Dermis microvascular lymphatic vessel endothelial cell (primary cell): ENCODE measurements at regions not wholly inside any gene's neighbourhood (a gene's known extent, or its start where the extent isn't known, plus 50 kb on each side); places are given as distances from the start of the nearest gene placed in this dataset.
A peak's percentile ranks its signal among the peaks of the same experiment; 100 is the strongest.

Experiments used
- DNase-seq, 2 donors: peaks; one replicate each; pipeline versions ENCODE4 v3.0.0 to v3.0.0-alpha.2; 2010; ENCODE audit warnings: low read depth in 2 of 2

DNA sequence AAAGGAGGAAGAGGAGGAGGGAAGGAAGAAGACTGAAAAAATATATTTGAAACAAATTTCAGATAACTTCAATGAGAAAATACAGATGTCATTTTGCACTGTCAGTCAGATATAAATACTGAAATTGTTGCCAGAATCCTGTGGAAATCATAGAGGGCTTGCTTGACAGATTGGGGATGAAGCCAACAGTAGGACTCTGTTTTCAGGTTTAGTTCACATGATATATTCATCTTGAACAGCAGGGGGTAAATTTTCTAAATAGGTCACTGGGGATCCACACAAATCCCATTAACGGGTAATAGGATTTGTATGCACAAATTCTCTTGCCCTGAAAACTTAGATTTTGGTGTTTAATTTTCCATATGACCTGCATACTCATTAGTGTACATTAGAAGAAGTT lies 103.3 kb upstream of the PCDH18 start:
- no peak for DNase-seq

GRCh38 chr4:137635108-137635507 lies 102.8 kb upstream of the PCDH18 start:
- DNase-seq = no peak

- no peak for DNase-seq
Measured at GRCh38 chr4:137632842-137633241, 100.5 kb upstream of the PCDH18 start.

DNA sequence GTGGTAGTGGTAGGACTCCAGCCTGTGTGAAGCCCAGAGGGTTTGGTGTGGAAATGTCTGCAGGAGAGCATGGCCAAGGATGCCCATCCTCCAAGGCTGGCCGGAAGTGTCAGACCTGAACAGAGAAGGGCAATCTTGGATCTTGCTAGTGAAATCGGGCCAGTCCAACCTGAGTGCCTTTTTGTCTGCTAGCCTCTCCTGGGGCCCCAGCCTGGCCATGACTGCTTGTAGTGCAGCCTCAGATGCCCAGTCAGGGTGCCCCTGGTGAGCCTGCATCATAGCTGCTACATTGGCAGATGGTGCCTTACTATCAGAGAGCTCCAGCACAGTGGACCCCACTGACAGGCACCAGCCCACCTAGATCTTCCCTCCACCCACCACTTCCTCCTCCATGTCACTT lies 99.3 kb upstream of the PCDH18 start:
- no peak for DNase-seq

DNA sequence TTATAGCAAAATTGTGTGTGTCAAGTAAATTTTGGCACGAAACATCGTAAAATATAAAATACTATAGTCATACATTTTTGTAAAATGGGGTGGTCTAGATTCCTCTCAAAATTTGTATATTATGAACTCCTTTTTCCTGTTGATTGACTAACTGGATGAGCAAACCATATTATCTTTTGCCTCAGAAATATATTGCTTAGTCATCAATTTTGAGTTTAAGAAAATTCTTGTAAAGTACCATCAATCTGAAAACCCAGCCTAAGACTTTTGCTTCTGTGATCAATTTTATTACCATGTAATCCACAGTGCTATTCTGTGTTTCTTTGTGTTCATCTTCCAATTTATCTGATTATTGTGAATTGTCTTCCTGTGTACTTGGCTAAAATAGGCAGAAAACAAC lies 98.0 kb upstream of the PCDH18 start:
- no peak for DNase-seq

GRCh38 chr4:137627739-137628460 lies 95.6 kb upstream of the PCDH18 start:
- DNase-seq = no peak

DNA sequence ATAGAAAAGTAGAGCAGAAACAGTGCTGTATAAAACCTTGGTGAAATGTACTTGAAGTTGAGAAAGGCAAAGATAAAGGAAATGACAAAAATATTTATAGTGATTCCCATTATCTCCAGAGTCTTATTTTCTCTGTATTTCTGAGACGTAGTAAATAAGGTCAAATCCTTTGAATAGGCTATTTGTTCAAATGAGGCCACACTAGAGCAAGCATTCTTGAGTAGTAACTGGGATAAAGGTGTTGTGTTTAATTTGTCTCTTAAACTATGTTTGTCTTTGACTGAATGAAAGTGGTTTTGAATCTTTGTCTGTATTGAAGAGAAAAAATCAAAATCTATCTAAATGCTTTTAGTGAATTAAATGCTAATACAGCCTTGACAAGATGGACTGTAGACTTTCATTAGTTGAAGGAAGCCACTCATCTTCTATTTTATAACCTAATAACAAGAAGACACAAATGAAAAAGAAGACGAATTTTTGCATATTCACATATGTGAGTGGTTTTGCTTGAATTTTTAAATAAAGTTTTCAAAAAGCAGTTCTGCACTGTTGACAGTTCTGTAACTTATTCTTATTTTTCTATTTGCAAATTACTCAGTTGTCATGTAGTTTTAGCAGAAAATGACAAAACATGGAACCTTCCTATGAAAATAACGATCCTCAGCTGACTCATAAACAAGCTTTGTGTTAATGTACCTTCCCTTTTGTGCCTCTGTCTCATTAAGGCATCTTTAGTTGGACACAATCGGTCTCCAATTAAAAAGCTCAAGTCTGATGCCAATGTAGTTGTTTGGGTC lies 94.8 kb upstream of the PCDH18 start:
- DNase-seq = no peak

DNA sequence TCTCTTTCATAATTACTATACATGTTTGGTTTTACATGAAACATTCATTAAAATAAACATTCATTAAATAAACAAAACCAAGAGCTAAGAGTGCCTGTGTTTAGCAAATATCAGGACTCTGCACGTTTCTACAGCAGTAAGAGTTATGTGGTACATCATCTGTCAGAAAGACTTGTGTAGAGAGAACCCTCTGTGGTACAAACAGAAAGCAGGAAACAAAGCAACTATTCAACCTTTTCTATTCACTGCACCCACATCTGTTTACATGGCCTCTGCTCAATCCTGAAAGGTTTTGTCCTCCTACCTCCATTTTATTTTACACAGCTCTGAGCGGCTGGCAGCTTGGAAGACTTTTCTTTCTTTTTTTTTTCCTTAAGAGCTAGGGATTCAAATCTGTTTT lies 90.7 kb upstream of the PCDH18 start:
- no peak for DNase-seq

DNA sequence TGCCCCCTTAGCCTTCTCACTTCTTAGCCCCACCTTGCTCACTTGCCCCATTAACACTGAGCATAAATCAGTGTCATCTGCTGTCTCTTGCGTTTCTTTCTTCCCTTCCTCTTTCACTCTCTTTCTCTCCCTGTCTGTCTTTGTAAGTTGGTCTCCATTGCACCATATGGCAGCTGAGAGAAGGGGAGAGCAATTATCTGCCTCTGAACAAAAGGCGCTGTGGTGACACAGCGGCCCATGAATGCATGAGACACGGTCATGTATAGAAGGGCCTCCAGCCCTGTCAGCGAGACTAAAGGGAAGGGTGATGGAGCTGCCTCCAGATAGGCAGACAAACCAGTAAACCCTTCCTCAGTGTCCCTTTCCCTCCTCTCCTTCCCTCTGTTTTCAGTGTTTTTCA lies 88.8 kb upstream of the PCDH18 start:
- DNase-seq = no peak

GRCh38 chr4:137614491-137614890 lies 82.2 kb upstream of the PCDH18 start:
- no peak for DNase-seq

- DNase-seq = no peak
Measured at GRCh38 chr4:137611998-137612700, 79.9 kb upstream of the PCDH18 start.

GRCh38 chr4:137610960-137611359 lies 78.7 kb upstream of the PCDH18 start:
- DNase-seq = peak in 1 of 2 donors; percentile 1

DNA sequence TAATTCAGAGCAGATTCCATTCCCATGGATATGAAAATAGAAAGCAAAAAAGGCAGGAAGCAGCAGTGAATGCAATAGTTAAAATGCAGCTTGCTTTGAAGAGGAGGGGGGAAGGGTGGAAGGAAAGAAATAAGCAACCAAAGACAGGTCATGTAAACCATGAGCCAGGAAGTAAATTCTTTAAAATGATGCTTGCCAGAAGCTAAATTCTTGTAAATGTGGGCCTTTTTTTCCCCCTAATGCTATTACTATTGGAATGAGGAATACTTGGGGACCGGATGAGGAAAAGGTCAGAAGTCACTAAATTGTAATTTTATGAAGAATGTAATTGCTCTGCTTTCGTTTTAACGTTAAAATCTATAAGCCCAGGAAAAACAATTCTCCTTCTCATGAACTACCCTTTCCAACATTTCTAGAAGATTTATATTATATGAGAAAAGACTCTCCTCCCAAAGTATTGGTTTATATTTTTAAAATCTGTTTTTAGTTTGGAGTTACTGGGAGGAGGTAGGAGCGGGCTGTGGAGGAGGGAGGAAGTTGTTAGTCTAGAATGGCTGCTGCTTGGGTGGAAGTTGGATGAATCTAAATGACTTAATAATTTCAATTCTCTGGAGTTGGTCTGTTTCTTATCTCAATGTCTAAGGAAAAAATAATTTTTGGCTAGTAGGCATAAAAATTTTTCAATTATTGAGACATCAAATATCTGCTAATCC lies 77.6 kb upstream of the PCDH18 start:
- DNase-seq = no peak

DNA sequence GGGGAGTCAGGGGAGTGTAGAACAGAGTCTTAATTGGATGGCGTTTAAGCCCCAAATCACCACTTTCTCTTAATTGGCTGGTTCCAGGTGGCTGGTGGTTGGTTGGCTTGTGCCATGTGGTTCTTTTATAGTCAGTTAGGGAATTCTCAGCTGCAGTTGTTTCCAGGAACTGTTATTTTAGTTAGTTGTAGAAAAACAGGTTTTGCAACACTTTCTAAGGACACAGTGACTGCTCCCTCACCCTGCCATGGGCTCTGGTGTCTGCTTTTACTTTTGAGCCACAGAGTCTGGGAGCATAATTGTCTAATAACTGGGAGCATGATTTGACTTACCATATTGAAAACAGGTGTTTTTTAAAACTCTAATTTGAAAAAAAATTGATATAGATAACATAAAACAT lies 75.8 kb upstream of the PCDH18 start:
- no peak for DNase-seq

- no peak for DNase-seq
Measured at GRCh38 chr4:137602436-137602835, 70.1 kb upstream of the PCDH18 start.

GRCh38 chr4:137601934-137602333 lies 69.6 kb upstream of the PCDH18 start:
- no peak for DNase-seq

DNA sequence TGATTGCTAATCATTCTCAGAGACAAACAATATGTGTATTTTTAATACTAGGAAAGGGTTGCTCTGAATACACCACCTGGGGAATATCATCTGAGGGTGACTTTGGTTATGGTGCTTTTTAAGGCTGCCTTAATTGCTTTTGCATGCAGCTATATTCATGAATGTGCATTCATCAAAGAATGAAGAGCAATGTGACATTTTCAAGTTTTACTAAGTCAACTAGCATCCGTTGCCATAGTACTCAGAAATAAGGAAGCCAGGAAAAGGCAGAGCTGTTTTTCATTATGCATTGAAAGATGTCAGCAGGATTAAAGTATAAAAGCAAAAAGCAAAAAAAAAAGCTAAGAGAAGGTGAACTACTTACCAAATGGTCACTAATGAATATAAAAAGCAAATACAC lies 67.4 kb upstream of the PCDH18 start:
- DNase-seq = no peak

DNA sequence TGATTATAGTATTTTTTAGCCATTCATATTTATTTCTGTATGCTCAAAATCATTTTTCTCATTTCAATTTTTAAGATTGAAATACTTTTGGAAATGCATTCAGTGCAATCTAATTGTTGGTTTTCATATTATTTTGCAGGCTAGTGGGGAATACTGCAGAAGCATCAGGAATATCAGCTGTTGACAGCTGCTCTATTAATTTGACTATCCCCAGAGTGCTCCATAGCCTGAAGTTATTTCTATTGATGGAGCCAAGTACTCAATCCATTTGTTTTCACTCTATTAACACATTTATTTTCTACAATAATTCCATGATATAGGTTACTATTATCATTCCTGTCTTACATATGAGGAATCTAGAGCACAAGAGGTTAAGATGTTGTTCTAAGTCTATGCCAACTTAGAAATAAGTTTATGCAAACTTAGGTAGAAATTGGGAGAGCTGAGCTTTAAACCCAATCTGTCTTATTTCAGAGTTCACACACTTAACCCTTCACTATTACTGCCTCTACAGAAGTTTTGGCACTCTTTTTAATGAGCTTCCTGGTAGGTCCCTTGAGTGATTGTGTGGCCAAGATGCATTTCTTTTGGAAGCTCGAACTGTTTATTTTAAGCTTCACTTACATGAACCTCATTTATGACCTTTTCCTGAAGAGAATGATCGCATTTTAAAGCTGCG lies 65.6 kb upstream of the PCDH18 start:
- DNase-seq = no peak

GRCh38 chr4:137587796-137588195 lies 55.5 kb upstream of the PCDH18 start:
- DNase-seq = no peak

DNA sequence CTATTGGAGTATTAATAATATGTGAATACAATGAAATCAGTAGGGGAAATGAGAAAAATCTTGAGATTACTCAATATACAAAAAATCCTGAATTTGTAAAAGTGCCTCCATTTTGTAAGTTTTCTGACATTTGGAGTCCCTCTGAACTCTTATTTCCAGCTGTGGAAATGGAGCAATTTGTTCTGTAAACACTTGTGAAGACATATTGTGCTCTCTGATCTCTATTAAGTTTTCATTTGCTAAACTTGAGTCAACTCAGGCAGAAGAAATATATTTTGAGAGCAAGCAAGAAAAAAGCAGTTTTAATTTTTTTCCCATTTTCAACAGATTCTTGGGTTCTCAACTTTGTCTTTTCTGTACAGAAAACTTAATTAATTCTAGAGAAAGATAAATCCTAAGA lies 51.4 kb upstream of the PCDH18 start:
- DNase-seq = no peak
